Mucosa of descending colon (tissue), 3 donors: ENCODE measurements at regions not wholly inside any gene's neighbourhood (a gene's known extent, or its start where the extent isn't known, plus 50 kb on each side); places are given as distances from the start of the nearest gene placed in this dataset.

Experiments used
- ATAC-seq: fragments of 200-7000 bp; cut with Tn5 transposase; one replicate; pipeline ENCODE4 v1.9.1; 2020; ENCODE audit warnings: mild to moderate bottlenecking, moderate library complexity
- DNase-seq, 3 donors: peaks; one replicate each; pipeline ENCODE4 v3.0.0-alpha.2; 2020
- H3K36me3 ChIP-seq: fragments of 200-600 bp; one replicate; pipeline ENCODE4 v1.8.0; 2021; ENCODE audit warnings: low read depth, mild to moderate bottlenecking
- H3K4me1 ChIP-seq: fragments of 200-600 bp; one replicate; pipeline ENCODE4 v1.8.0; 2021; ENCODE audit warnings: low read depth, mild to moderate bottlenecking
- H3K4me3 ChIP-seq: fragments of 200-600 bp; one replicate; pipeline ENCODE4 v1.8.0; 2021; ENCODE audit warnings: mild to moderate bottlenecking
- H3K9me3 ChIP-seq: fragments of 200-600 bp; one replicate; pipeline ENCODE4 v1.8.0; 2021; ENCODE audit warnings: mild to moderate bottlenecking
- intact Hi-C, 2 donors: fragments of 100-400 bp; cut with DNase I in 1 of 2; cut with micrococcal nuclease in 1 of 2; formaldehyde crosslinking; loops; one replicate each; pipeline versions ENCODE4 v1.11.0 to v1.11.1; 2022; cut with DNase I, micrococcal nuclease
- TF ChIP-seq, protein P1 (sequence below): fragments of 200-600 bp; IDR thresholded peaks from one replicate; pipeline ENCODE4 v1.8.0; 2022; ENCODE audit warnings: antibody characterized with exemption, mild to moderate bottlenecking
- donor health status: DM: no; HTN: no; CAD: no; lungs with moderate emphysema.
- donor health status: DM: no; HTN: no; CAD: no.
- donor health status: DM: no; HTN: yes; CAD: no.

GRCh38 chr1:55468142-55468795 lies 253.1 kb upstream of the USP24 start:
- Histone ChIP-seq H3K36me3 (no peaks in the 10 kb centered on the region), H3K9me3 (no peaks in the 10 kb centered on the region), H3K4me3 (no peak overlapping the region), H3K4me1 (no peaks in the 10 kb centered on the region)
- no peak for ATAC-seq
- DNase-seq, result no peak
- intact Hi-C loops, result no loop called here
- TF ChIP-seq, protein P1, sequence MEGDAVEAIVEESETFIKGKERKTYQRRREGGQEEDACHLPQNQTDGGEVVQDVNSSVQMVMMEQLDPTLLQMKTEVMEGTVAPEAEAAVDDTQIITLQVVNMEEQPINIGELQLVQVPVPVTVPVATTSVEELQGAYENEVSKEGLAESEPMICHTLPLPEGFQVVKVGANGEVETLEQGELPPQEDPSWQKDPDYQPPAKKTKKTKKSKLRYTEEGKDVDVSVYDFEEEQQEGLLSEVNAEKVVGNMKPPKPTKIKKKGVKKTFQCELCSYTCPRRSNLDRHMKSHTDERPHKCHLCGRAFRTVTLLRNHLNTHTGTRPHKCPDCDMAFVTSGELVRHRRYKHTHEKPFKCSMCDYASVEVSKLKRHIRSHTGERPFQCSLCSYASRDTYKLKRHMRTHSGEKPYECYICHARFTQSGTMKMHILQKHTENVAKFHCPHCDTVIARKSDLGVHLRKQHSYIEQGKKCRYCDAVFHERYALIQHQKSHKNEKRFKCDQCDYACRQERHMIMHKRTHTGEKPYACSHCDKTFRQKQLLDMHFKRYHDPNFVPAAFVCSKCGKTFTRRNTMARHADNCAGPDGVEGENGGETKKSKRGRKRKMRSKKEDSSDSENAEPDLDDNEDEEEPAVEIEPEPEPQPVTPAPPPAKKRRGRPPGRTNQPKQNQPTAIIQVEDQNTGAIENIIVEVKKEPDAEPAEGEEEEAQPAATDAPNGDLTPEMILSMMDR, result no peak

DNA sequence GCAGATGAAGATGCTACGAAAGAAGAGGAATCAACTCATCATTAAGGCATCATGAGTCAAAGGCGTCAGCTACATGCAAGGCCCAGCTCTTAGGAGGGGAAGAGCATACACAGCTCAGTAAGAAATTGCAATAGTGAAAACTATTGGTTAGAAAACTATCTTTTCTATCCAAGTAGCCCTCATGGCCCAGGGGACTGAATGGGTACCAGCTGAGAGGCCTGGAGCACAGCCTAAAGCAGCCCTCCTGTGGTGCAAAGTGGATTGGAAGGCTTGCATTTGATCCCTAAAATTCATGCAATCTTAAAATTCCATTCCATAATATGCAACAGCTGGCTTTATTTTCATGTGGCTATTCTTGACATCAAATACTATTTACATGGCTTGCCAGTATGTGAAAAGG lies 251.8 kb upstream of the USP24 start:
- intact Hi-C loops, result no loop called here
- ATAC-seq (no peak), DNase-seq (no peak)
- TF ChIP-seq, protein P1, result no peak
- Histone ChIP-seq H3K4me3 (no peak overlapping the region), H3K4me1 (no peaks in the 10 kb centered on the region), H3K36me3 (no peaks in the 10 kb centered on the region), H3K9me3 (no peaks in the 10 kb centered on the region)

GRCh38 chr1:55466373-55466772 lies 251.2 kb upstream of the USP24 start:
- DNase-seq (peak in 1 of 3 donors; percentile 23), ATAC-seq (peak; percentile 78)
- Histone ChIP-seq H3K36me3 (no peaks in the 10 kb centered on the region), H3K9me3 (no peaks in the 10 kb centered on the region), H3K4me3 (no peak overlapping the region), H3K4me1 (no peaks in the 10 kb centered on the region)
- TF ChIP-seq, protein P1, result no peak
- intact Hi-C loops, result no loop called here

GRCh38 chr1:55464550-55464949 lies 249.4 kb upstream of the USP24 start:
- no peak overlapping the region for H3K4me3 ChIP-seq
- no peak for ATAC-seq
- intact Hi-C loops, result no loop called here
- H3K9me3 ChIP-seq, result no peaks in the 10 kb centered on the region
- no peak for DNase-seq
- TF ChIP-seq, protein P1, result no peak
- H3K4me1 ChIP-seq, result no peaks in the 10 kb centered on the region
- H3K36me3 ChIP-seq, result no peaks in the 10 kb centered on the region

GRCh38 chr1:55463814-55464475 lies 248.8 kb upstream of the USP24 start:
- ATAC-seq, result no peak
- H3K4me3 ChIP-seq, result no peak overlapping the region
- TF ChIP-seq, protein P1, result no peak
- H3K4me1 ChIP-seq, result no peaks in the 10 kb centered on the region
- H3K9me3 ChIP-seq, result no peaks in the 10 kb centered on the region
- H3K36me3 ChIP-seq, result no peaks in the 10 kb centered on the region
- intact Hi-C loops, result no loop called here
- DNase-seq, result no peak
